ENCODE measurements at regions not wholly inside any gene's neighbourhood (a gene's known extent, or its start where the extent isn't known, plus 50 kb on each side); places are given as distances from the start of the nearest gene placed in this dataset.

DNA sequence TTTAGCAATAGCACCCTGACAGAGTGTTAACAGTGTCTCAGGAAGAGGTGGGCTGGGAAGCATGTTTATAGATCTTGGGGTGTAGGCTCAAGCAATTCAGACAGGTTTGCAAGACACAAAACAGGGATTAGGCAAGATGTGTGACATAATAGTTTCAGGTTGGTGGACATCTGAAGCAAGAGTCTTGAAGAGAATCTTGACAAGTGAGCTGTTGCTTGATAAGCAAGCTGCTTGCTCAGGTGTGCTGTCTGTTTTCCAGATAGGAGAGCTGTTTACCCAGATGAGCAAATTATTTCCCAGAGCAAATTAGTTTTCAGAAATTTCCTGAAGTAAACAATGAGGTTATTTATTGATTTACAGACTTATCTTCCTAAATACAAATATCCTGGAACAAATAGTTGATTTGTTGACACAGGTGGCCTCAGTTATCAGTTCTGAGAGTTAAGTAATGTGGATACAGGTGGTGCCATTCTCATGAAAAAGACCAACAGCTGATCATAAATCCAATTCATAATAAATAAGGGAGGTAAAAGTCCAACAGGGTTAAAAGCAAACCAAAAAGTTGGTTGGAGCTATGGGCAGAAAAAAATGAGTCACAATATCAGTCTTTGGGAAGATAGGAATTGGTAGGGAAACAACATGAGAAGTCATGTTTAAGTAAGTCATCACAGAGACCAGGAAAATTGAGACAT, 437.3 kb downstream of the TBL1XR1 start:
- DNase-seq: no peak
- H3K36me3 ChIP-seq: no peaks in the 10 kb centered on the region
- intact Hi-C loops (cut with DNase I): no loop called here
- H3K27me3 ChIP-seq: no peaks in the 10 kb centered on the region
- H3K9me3 ChIP-seq: no peaks in the 10 kb centered on the region
- no peak for TF ChIP-seq POLR2A (IDR thresholded peaks at IDR 0.05)
- TF ChIP-seq CTCF (IDR thresholded peaks at IDR 0.05): no peak
- H3K4me1 ChIP-seq: no peaks in the 10 kb centered on the region
- H3K4me3 ChIP-seq (replicated peaks in 1 of 3): no peak overlapping the region
- H3K27ac ChIP-seq: no peak overlapping the region

- DNase-seq: no peak
- Histone ChIP-seq H3K36me3 (no peaks in the 10 kb centered on the region), H3K4me3 (replicated peaks in 1 of 3) (no peak overlapping the region), H3K27ac (no peak overlapping the region), H3K27me3 (no peaks in the 10 kb centered on the region), H3K9me3 (no peaks in the 10 kb centered on the region), H3K4me1 (no peaks in the 10 kb centered on the region)
- intact Hi-C loops (cut with DNase I): no loop called here
- TF ChIP-seq POLR2A (IDR thresholded peaks at IDR 0.05): no peak
- TF ChIP-seq CTCF (IDR thresholded peaks at IDR 0.05): no peak
Measured at GRCh38 chr3:176757429-176757828, 439.9 kb downstream of the TBL1XR1 start.

GRCh38 chr3:176755977-176756376, 441.3 kb downstream of the TBL1XR1 start:
- H3K36me3 ChIP-seq: no peaks in the 10 kb centered on the region
- H3K9me3 ChIP-seq: no peaks in the 10 kb centered on the region
- H3K4me1 ChIP-seq: no peaks in the 10 kb centered on the region
- WGBS, 2 donors: 94 to 97% methylated on average over 6 of the region's 6 CpGs
- no peak for DNase-seq
- intact Hi-C loops (cut with DNase I): no loop called here
- no peaks in the 10 kb centered on the region for H3K27me3 ChIP-seq
- no peak overlapping the region for H3K4me3 ChIP-seq (replicated peaks in 1 of 3)
- no peak overlapping the region for H3K27ac ChIP-seq
- no peak for TF ChIP-seq CTCF (IDR thresholded peaks at IDR 0.05)
- TF ChIP-seq POLR2A (IDR thresholded peaks at IDR 0.05): no peak

GRCh38 chr3:176755552-176755951, 441.7 kb downstream of the TBL1XR1 start:
- Histone ChIP-seq H3K27ac (no peak overlapping the region), H3K36me3 (no peaks in the 10 kb centered on the region), H3K4me1 (no peaks in the 10 kb centered on the region), H3K27me3 (no peaks in the 10 kb centered on the region), H3K4me3 (replicated peaks in 1 of 3) (no peak overlapping the region), H3K9me3 (no peaks in the 10 kb centered on the region)
- TF ChIP-seq POLR2A (IDR thresholded peaks at IDR 0.05) (no peak), CTCF (IDR thresholded peaks at IDR 0.05) (no peak)
- no peak for DNase-seq
- 88 to 96% methylated on average over 1 of the region's 1 CpG for WGBS, 2 donors
- intact Hi-C loops (cut with DNase I): no loop called here

GRCh38 chr3:176741664-176742047, 455.6 kb downstream of the TBL1XR1 start:
- Histone ChIP-seq H3K36me3 (no peaks in the 10 kb centered on the region), H3K27ac (no peak overlapping the region), H3K4me1 (no peaks in the 10 kb centered on the region), H3K27me3 (no peaks in the 10 kb centered on the region), H3K4me3 (replicated peaks in 1 of 3) (no peak overlapping the region), H3K9me3 (no peaks in the 10 kb centered on the region)
- intact Hi-C loops (cut with DNase I): no loop called here
- no peak for DNase-seq
- WGBS, 2 donors: 74 to 78% methylated on average over 2 of the region's 2 CpGs
- TF ChIP-seq POLR2A (IDR thresholded peaks at IDR 0.05) (no peak), CTCF (IDR thresholded peaks at IDR 0.05) (no peak)

Measured in thyroid gland (tissue), 4 donors.